Hepatocyte (in vitro differentiated cells): ENCODE measurements at regions not wholly inside any gene's neighbourhood (a gene's known extent, or its start where the extent isn't known, plus 50 kb on each side); places are given as distances from the start of the nearest gene placed in this dataset.

Source experiments
- DNase-seq: peaks from one replicate; pipeline ENCODE4 v3.0.0-alpha.2; 2016; ENCODE audit warnings: low spot score
- H2AFZ ChIP-seq: fragments of 200-600 bp; sonication (generic); 2 replicates; pipeline ENCODE4 v1.6.0; 2016; ENCODE audit warnings: antibody characterized with exemption, mild to moderate bottlenecking
- H3K27ac ChIP-seq: fragments of 200-600 bp; sonication (generic); 2 replicates; pipeline ENCODE4 v1.5.1; 2016; ENCODE audit warnings: mild to moderate bottlenecking
- H3K27me3 ChIP-seq: fragments of 200-600 bp; sonication (generic); 2 replicates; pipeline ENCODE4 v1.6.1; 2016
- H3K36me3 ChIP-seq: fragments of 200-600 bp; sonication (generic); replicated peaks from 2 replicates; pipeline ENCODE4 v1.5.1; 2016; ENCODE audit warnings: low read depth; ENCODE audit not compliant: insufficient read depth
- H3K4me1 ChIP-seq: fragments of 200-600 bp; sonication (generic); 2 replicates; pipeline ENCODE4 v1.5.1; 2016; ENCODE audit warnings: mild to moderate bottlenecking, moderate library complexity; ENCODE audit not compliant: insufficient read depth
- H3K4me2 ChIP-seq: fragments of 200-600 bp; sonication (generic); 2 replicates; pipeline ENCODE4 v1.6.0; 2016
- H3K4me3 ChIP-seq: fragments of 200-600 bp; sonication (generic); 2 replicates; pipeline ENCODE4 v1.5.1; 2016; ENCODE audit warnings: mild to moderate bottlenecking
- H3K79me2 ChIP-seq: fragments of 200-600 bp; sonication (generic); 2 replicates; pipeline ENCODE4 v1.6.0; 2017; ENCODE audit warnings: mild to moderate bottlenecking
- H3K9me2 ChIP-seq: fragments of 200-600 bp; sonication (generic); replicated peaks from 2 replicates; pipeline ENCODE4 v1.6.0; 2017; ENCODE audit warnings: mild to moderate bottlenecking; ENCODE audit not compliant: insufficient read depth
- H3K9me3 ChIP-seq: fragments of 200-600 bp; sonication (generic); 2 replicates; pipeline ENCODE4 v1.5.1; 2016; ENCODE audit warnings: low read depth, mild to moderate bottlenecking
- H4K20me1 ChIP-seq: fragments of 200-600 bp; sonication (generic); 2 replicates; pipeline ENCODE4 v1.6.0; 2016; ENCODE audit warnings: mild to moderate bottlenecking; ENCODE audit not compliant: insufficient read depth, poor library complexity, severe bottlenecking
- EZH2 ChIP-seq: fragments of 200-600 bp; sonication (generic); IDR thresholded peaks from 2 replicates; pipeline ENCODE4 v1.6.1; 2016; ENCODE audit warnings: antibody characterized with exemption, mild to moderate bottlenecking, borderline replicate concordance
- EZH2phosphoT487 ChIP-seq: fragments of 200-600 bp; sonication (generic); IDR thresholded peaks from one replicate; pipeline ENCODE4 v1.6.1; 2018; ENCODE audit warnings: antibody characterized with exemption, mild to moderate bottlenecking, low read depth, moderate library complexity; ENCODE audit not compliant: unreplicated experiment, severe bottlenecking
- WGBS: methylation state at CpG from one replicate; pipeline ENCODE4 v1.1.6; 2016; ENCODE audit warnings: low lambda C conversion rate; ENCODE audit errors: missing lambda C conversion rate; 5-methylcytosine and 5-hydroxymethylcytosine counted together
- TF ChIP-seq, protein P1 (sequence below): fragments of 200-600 bp; sonication (generic); IDR thresholded peaks from 2 replicates; pipeline ENCODE4 v1.5.1; 2016; ENCODE audit warnings: antibody characterized with exemption, mild to moderate bottlenecking; ENCODE audit not compliant: poor library complexity

GRCh38 chr3:6532101-6532500, 328.8 kb upstream of the GRM7 start:
- TF ChIP-seq EZH2: no peak
- no peak for TF ChIP-seq EZH2phosphoT487
- TF ChIP-seq, protein P1, sequence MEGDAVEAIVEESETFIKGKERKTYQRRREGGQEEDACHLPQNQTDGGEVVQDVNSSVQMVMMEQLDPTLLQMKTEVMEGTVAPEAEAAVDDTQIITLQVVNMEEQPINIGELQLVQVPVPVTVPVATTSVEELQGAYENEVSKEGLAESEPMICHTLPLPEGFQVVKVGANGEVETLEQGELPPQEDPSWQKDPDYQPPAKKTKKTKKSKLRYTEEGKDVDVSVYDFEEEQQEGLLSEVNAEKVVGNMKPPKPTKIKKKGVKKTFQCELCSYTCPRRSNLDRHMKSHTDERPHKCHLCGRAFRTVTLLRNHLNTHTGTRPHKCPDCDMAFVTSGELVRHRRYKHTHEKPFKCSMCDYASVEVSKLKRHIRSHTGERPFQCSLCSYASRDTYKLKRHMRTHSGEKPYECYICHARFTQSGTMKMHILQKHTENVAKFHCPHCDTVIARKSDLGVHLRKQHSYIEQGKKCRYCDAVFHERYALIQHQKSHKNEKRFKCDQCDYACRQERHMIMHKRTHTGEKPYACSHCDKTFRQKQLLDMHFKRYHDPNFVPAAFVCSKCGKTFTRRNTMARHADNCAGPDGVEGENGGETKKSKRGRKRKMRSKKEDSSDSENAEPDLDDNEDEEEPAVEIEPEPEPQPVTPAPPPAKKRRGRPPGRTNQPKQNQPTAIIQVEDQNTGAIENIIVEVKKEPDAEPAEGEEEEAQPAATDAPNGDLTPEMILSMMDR: no peak
- Histone ChIP-seq H3K9me2 (no peaks in the 10 kb centered on the region), H4K20me1 (no peaks in the 10 kb centered on the region), H3K4me3 (no peak overlapping the region), H3K79me2 (no peaks in the 10 kb centered on the region), H3K27ac (no peak overlapping the region), H3K9me3 (no peaks in the 10 kb centered on the region), H3K4me1 (peaks cover 4% of the 10 kb centered on the region), H3K4me2 (no peak overlapping the region), H3K27me3 (no peaks in the 10 kb centered on the region), H3K36me3 (no peaks in the 10 kb centered on the region), H2AFZ (no peak overlapping the region)
- 76% methylated on average over 3 of the region's 3 CpGs for WGBS
- no peak for DNase-seq

GRCh38 chr3:6540981-6541380, 319.9 kb upstream of the GRM7 start:
- Histone ChIP-seq H3K4me2 (no peak overlapping the region), H3K79me2 (no peaks in the 10 kb centered on the region), H3K27ac (no peak overlapping the region), H3K4me3 (no peak overlapping the region), H4K20me1 (no peaks in the 10 kb centered on the region), H3K27me3 (no peaks in the 10 kb centered on the region), H3K9me2 (no peaks in the 10 kb centered on the region), H3K36me3 (no peaks in the 10 kb centered on the region), H3K4me1 (no peaks in the 10 kb centered on the region), H2AFZ (no peak overlapping the region), H3K9me3 (no peaks in the 10 kb centered on the region)
- no peak for DNase-seq
- 87% methylated on average over 6 of the region's 6 CpGs for WGBS
- TF ChIP-seq EZH2: no peak
- TF ChIP-seq, protein P1: no peak
- TF ChIP-seq EZH2phosphoT487: no peak

DNA sequence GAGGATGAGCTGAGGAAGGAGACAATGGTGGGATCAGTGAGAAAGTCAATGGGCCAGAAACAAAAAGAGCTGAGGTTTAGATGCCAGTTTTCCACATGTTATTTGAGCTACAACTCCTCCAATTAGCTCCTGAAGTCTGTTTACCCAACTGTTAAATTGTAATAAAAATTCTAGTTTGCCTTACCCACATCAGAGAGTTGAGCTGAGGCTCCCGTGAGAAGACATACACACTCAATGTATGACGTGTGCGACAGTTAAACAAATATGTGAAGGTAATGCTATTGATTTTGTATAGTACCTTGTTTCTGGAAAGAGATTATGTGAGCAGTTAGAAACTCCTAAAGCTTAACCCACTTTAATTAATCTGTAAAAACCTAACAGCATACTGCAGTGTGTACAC, 318.1 kb upstream of the GRM7 start:
- H3K27ac ChIP-seq: no peak overlapping the region
- no peak overlapping the region for H3K4me2 ChIP-seq
- no peaks in the 10 kb centered on the region for H3K9me2 ChIP-seq
- H3K9me3 ChIP-seq: no peaks in the 10 kb centered on the region
- no peaks in the 10 kb centered on the region for H4K20me1 ChIP-seq
- no peak for DNase-seq
- no peak overlapping the region for H2AFZ ChIP-seq
- no peak overlapping the region for H3K4me3 ChIP-seq
- WGBS: 52% methylated on average over 3 of the region's 3 CpGs
- H3K27me3 ChIP-seq: no peaks in the 10 kb centered on the region
- H3K4me1 ChIP-seq: no peaks in the 10 kb centered on the region
- no peaks in the 10 kb centered on the region for H3K79me2 ChIP-seq
- TF ChIP-seq, protein P1: no peak
- TF ChIP-seq EZH2 (no peak), EZH2phosphoT487 (no peak)
- H3K36me3 ChIP-seq: no peaks in the 10 kb centered on the region

DNA sequence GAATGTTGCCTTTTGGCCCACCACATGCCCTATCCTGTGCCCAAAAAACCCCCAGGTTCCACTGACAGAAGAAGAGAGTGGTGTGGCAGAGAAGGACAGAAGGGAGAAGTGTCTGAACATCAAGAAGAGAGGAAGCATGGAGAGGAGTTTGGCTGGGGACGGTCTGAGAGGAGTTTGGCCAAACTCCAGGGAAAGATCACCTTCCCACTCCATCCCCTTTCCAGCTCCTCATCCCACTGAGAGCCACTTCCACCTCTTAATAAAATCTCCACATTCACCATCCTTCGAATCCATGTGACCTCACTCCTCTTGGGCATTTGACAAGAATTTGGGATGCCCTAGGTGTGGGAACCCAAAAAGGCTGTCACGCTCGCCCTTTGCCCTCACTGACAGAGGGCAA, 311.6 kb upstream of the GRM7 start:
- no peak for DNase-seq

More for the DNA sequence above, 311.6 kb upstream of the GRM7 start:
- H3K4me1 ChIP-seq: no peaks in the 10 kb centered on the region
- no peaks in the 10 kb centered on the region for H3K9me3 ChIP-seq
- no peaks in the 10 kb centered on the region for H3K27me3 ChIP-seq
- H3K36me3 ChIP-seq: no peaks in the 10 kb centered on the region
- no peak overlapping the region for H2AFZ ChIP-seq
- no peaks in the 10 kb centered on the region for H3K9me2 ChIP-seq
- no peaks in the 10 kb centered on the region for H3K79me2 ChIP-seq
- no peak overlapping the region for H3K27ac ChIP-seq
- H3K4me2 ChIP-seq: no peak overlapping the region
- no peaks in the 10 kb centered on the region for H4K20me1 ChIP-seq
- TF ChIP-seq, protein P1: no peak
- TF ChIP-seq EZH2 (no peak), EZH2phosphoT487 (no peak)
- WGBS: 94% methylated on average over 4 of the region's 4 CpGs
- no peak overlapping the region for H3K4me3 ChIP-seq
